ENCODE measurements at regions not wholly inside any gene's neighbourhood (a gene's known extent, or its start where the extent isn't known, plus 50 kb on each side); places are given as distances from the start of the nearest gene placed in this dataset.
"Not testable (repeated sequence)": the region's sequence is repeated elsewhere in the genome, so short reads cannot be mapped to it uniquely, and the experiment has no call there.

DNA sequence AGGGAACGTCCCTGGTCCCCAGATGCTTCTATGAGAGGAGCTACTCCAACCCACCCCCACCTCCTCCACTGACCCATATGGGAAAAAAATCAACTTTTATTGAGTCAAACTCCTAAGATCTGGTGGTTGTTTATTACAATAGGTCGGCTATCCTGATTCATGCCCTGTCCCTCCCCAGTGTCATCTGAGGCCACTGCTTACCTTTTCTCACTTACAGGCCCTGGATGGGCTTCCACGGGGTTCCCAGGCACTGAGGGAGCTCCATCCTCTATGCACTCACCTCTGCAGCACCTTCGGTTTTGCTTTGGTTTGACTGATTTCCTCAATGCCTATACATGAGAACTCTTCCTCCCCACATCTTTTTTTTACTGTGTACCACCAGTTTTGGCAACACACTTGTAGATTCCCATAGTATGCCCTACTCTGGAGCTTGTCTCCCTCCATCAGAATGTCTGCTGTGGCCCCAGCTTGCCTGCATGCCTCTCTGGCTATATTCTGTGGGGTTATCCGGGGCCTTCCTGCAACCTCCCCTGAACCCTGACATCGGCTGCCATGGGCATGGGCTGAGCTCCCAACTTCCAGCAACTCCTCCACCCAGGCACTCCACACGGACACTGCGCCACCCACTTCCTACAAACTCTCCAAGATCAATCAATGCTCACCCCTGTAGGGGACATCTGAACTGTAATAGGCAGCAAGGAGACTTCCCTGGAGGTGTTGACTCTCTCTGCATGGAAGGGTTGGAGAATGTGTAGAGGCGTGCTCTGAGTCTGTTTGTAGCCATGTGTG is 236.1 kb downstream of the VAPA start:
- peaks cover 10% of the 10 kb centered on the region for H3K27me3 Mint-ChIP-seq (ENCODE audit: low read depth)
- TF ChIP-seq, protein P1, sequence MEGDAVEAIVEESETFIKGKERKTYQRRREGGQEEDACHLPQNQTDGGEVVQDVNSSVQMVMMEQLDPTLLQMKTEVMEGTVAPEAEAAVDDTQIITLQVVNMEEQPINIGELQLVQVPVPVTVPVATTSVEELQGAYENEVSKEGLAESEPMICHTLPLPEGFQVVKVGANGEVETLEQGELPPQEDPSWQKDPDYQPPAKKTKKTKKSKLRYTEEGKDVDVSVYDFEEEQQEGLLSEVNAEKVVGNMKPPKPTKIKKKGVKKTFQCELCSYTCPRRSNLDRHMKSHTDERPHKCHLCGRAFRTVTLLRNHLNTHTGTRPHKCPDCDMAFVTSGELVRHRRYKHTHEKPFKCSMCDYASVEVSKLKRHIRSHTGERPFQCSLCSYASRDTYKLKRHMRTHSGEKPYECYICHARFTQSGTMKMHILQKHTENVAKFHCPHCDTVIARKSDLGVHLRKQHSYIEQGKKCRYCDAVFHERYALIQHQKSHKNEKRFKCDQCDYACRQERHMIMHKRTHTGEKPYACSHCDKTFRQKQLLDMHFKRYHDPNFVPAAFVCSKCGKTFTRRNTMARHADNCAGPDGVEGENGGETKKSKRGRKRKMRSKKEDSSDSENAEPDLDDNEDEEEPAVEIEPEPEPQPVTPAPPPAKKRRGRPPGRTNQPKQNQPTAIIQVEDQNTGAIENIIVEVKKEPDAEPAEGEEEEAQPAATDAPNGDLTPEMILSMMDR (IDR thresholded peaks at IDR 0.05; ENCODE audit: unreplicated experiment in 3 of 3) = no peak
- H3K4me1 Mint-ChIP-seq = peaks cover 11% of the 10 kb centered on the region
- H3K4me3 Mint-ChIP-seq = no peak overlapping the region
- no peak overlapping the region for H3K27ac Mint-ChIP-seq
- H3K36me3 Mint-ChIP-seq (ENCODE audit: low read depth) = no peaks in the 10 kb centered on the region
- peaks cover 2% of the 10 kb centered on the region for H3K9me3 Mint-ChIP-seq

DNA sequence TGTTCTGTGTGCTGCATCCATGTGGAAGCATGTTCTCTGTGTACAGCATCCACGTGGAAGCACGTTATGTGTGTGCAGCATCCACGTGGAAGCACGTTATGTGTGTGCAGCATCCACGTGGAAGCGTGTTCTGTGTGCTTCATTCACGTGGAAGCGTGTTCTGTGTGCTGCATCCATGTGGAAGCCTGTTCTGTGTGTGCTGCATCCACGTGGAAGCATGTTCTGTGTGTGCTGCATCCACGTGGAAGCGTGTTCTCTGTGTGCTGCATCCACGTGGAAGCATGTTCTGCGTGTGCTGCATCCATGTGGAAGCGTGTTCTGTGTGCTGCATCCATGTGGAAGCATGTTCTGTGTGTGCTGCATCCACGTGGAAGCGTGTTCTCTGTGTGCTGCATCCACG is 236.8 kb downstream of the VAPA start:
- H3K9me3 Mint-ChIP-seq; H3K27me3 Mint-ChIP-seq (ENCODE audit: low read depth); H3K4me3 Mint-ChIP-seq; H3K36me3 Mint-ChIP-seq (ENCODE audit: low read depth); H3K27ac Mint-ChIP-seq: not testable (repeated sequence)
- H3K4me1 Mint-ChIP-seq = peaks cover 11% of the 10 kb centered on the region

DNA sequence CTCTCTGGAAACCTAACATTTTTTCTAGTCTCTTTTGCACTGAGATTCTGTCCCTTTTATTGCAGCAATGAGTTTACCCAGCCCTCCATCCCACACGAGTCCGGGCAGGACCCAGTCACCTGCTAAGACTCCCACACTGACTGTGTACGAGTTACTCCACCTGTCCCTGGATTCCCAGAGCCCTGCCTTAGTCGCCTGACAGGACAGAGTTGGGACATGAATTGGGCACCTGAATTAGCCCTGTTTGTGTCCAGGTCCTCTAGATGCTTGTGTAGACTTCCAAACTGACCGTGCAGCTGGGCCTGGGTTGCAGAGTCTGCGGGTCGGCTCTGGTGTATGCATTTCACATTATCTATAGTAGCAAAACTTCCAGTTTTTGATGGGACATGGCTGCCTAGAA is 238.7 kb downstream of the VAPA start:
- TF ChIP-seq, protein P1 (IDR thresholded peaks at IDR 0.05; ENCODE audit: unreplicated experiment in 3 of 3) = no peak
- H3K4me1 Mint-ChIP-seq = peaks cover 11% of the 10 kb centered on the region
- H3K9me3 Mint-ChIP-seq = peaks cover 8% of the 10 kb centered on the region
- no peak overlapping the region for H3K4me3 Mint-ChIP-seq
- no peaks in the 10 kb centered on the region for H3K36me3 Mint-ChIP-seq (ENCODE audit: low read depth)
- no peak overlapping the region for H3K27ac Mint-ChIP-seq
- H3K27me3 Mint-ChIP-seq (ENCODE audit: low read depth) = peaks cover 7% of the 10 kb centered on the region

DNA sequence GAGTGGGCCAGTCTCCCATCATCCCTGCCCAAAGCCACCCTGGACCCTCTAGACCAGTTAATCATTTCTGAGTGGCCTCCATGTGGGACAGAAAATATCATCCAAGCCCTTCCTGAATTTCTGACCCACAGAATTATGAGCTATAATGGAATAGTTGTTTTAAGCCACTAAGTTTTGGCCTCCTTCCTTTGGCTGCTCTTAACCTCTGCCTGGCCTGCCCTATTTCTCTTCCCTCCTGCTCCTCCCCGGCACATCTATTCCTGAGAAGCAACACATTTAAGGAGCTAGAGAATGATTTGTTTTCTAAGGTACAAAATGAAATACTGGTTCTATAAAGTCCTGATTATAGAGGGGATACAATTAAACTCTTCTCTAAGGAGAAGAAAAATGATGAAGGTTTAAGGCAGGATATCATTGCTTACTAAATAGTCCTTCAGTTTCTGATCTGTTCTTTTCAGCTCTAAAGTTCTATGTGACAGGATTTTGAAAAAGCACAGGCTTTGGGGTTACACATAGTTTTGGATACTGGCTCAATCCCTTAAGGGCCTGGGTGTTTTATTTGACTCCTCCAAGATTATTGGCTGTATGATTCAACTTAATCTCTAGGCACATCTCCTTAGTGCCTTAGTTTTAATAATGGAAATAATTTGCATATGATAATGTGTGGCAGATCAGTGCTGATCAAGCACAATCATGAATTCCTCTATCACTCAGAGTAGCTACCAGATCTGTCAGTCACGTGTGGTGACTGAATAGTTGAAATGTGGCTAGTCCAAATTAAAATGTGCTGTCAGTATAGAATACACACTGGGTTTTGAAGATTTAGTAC is 240.3 kb downstream of the VAPA start:
- Mint-ChIP-seq H3K9me3 (peaks cover 10% of the 10 kb centered on the region), H3K36me3 (ENCODE audit: low read depth) (no peaks in the 10 kb centered on the region), H3K27me3 (ENCODE audit: low read depth) (peaks cover 8% of the 10 kb centered on the region), H3K4me1 (peaks cover 11% of the 10 kb centered on the region), H3K4me3 (no peak overlapping the region), H3K27ac (peak overlapping the region; percentile 25 to 74 (median 59))
- TF ChIP-seq, protein P1 (IDR thresholded peaks at IDR 0.05; ENCODE audit: unreplicated experiment in 3 of 3) = no peak

DNA sequence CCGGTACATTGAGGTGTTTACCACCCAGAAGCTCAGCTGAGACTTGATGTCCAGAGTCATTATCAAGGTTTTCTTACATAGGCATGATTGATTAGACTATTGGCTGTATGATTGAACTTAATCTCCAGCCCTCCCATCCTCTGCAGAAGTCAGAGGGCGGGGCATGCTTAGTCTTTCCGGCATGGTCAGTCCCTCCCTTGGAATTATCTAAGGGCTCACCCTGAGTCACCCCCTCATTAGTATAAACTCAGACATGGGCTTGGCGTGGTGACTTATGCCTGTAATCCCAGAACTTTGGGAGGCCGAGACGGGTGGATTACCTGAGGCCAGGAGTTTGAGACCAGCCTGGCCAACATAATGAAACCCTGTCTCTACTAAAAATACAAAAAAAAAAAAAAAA is 243.9 kb downstream of the VAPA start:
- TF ChIP-seq, protein P1 (IDR thresholded peaks at IDR 0.05; ENCODE audit: unreplicated experiment in 3 of 3) = no peak
- Mint-ChIP-seq H3K4me3 (no peak overlapping the region), H3K27me3 (ENCODE audit: low read depth) (peaks cover 4% of the 10 kb centered on the region), H3K4me1 (peaks cover 11% of the 10 kb centered on the region), H3K36me3 (ENCODE audit: low read depth) (no peaks in the 10 kb centered on the region), H3K9me3 (peaks cover 8% of the 10 kb centered on the region), H3K27ac (no peak overlapping the region)

DNA sequence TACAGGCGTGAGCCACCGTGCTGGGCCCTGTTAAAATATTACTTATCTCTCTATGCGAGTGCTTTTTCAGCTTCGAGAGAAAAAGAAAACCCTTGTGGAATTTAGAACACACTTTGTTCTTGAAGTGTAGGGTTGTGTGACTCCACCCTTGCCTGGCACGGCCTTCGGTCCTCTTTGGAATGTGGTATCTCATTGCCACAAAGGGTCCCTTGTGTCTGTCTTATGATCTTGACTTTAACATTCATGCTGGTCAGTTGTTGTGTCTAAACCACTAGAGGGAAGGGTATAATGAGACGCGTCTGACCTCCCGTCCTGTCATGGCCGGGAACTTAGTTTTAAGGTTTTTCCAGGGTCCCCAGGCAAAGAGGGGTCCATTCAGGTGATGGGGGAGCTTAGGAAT is 246.4 kb downstream of the VAPA start:
- Mint-ChIP-seq H3K36me3 (ENCODE audit: low read depth) (no peaks in the 10 kb centered on the region), H3K9me3 (peaks cover 8% of the 10 kb centered on the region), H3K4me1 (no peaks in the 10 kb centered on the region), H3K27ac (no peak overlapping the region), H3K27me3 (ENCODE audit: low read depth) (peaks cover 4% of the 10 kb centered on the region), H3K4me3 (no peak overlapping the region)
- TF ChIP-seq, protein P1 (IDR thresholded peaks at IDR 0.05; ENCODE audit: unreplicated experiment in 3 of 3) = no peak

Data from nephron (organoid).